ENCODE measurements at regions not wholly inside any gene's neighbourhood (a gene's known extent, or its start where the extent isn't known, plus 50 kb on each side); places are given as distances from the start of the nearest gene placed in this dataset.
A peak's percentile ranks its signal among the peaks of the same experiment; 100 is the strongest.

- TF ChIP-seq CTCF (IDR thresholded peaks at IDR 0.05; ENCODE audit: control insufficient read depth, extremely low read depth, insufficient read depth): no peak
- no peak overlapping the region for H3K4me3 ChIP-seq (ENCODE audit: low read depth, low read length)
- peak; percentile 71 for DNase-seq (ENCODE audit: low read depth)
Observed at GRCh38 chr13:106230450-106230849, 305.0 kb downstream of the EFNB2 start.

GRCh38 chr13:106225126-106225525, 310.3 kb downstream of the EFNB2 start:
- TF ChIP-seq CTCF (IDR thresholded peaks at IDR 0.05; ENCODE audit: control insufficient read depth, extremely low read depth, insufficient read depth): no peak
- no peak for DNase-seq (ENCODE audit: low read depth)
- no peak overlapping the region for H3K4me3 ChIP-seq (ENCODE audit: low read depth, low read length)

GRCh38 chr13:106220211-106220610, 315.3 kb downstream of the EFNB2 start:
- no peak for DNase-seq (ENCODE audit: low read depth)
- no peak for TF ChIP-seq CTCF (IDR thresholded peaks at IDR 0.05; ENCODE audit: control insufficient read depth, extremely low read depth, insufficient read depth)
- no peak overlapping the region for H3K4me3 ChIP-seq (ENCODE audit: low read depth, low read length)

GRCh38 chr13:106213028-106213757, 322.3 kb downstream of the EFNB2 start:
- no peak overlapping the region for H3K4me3 ChIP-seq (ENCODE audit: low read depth, low read length)
- no peak for TF ChIP-seq CTCF (IDR thresholded peaks at IDR 0.05; ENCODE audit: control insufficient read depth, extremely low read depth, insufficient read depth)
- DNase-seq (ENCODE audit: low read depth): no peak

- H3K4me3 ChIP-seq (ENCODE audit: low read depth, low read length): no peak overlapping the region
- no peak for DNase-seq (ENCODE audit: low read depth)
- no peak for TF ChIP-seq CTCF (IDR thresholded peaks at IDR 0.05; ENCODE audit: control insufficient read depth, extremely low read depth, insufficient read depth)
Observed at GRCh38 chr13:106212386-106213010, 323.0 kb downstream of the EFNB2 start.

- no peak for DNase-seq (ENCODE audit: low read depth)
- TF ChIP-seq CTCF (IDR thresholded peaks at IDR 0.05; ENCODE audit: control insufficient read depth, extremely low read depth, insufficient read depth): no peak
- no peak overlapping the region for H3K4me3 ChIP-seq (ENCODE audit: low read depth, low read length)
Observed at GRCh38 chr13:106210324-106210723, 325.1 kb downstream of the EFNB2 start.

Data from LNCaP clone FGC (cell line).